ENCODE measurements at regions not wholly inside any gene's neighbourhood (a gene's known extent, or its start where the extent isn't known, plus 50 kb on each side); places are given as distances from the start of the nearest gene placed in this dataset.
"Not testable (repeated sequence)": the region's sequence is repeated elsewhere in the genome, so short reads cannot be mapped to it uniquely, and the experiment has no call there.

DNA sequence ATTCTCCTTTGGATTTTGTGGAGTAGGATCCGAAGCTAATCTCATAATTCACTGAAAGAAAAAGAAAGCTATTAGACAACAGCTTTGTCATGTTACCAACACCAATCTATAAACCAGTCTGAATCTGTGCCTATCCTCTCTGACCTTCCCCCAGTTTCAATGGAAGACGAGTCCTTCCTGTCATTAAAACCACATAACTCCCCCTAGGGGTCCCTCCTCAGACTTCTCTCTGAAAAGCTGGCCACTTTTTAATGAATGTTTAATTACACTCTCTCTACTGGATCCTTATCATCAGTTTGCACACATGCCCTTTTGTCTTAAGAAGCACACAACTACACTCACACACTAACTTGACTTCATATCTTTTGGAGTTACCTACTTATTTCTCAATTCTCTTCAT lies 98.0 kb upstream of the TSLP start:
- TF ChIP-seq, protein P1, sequence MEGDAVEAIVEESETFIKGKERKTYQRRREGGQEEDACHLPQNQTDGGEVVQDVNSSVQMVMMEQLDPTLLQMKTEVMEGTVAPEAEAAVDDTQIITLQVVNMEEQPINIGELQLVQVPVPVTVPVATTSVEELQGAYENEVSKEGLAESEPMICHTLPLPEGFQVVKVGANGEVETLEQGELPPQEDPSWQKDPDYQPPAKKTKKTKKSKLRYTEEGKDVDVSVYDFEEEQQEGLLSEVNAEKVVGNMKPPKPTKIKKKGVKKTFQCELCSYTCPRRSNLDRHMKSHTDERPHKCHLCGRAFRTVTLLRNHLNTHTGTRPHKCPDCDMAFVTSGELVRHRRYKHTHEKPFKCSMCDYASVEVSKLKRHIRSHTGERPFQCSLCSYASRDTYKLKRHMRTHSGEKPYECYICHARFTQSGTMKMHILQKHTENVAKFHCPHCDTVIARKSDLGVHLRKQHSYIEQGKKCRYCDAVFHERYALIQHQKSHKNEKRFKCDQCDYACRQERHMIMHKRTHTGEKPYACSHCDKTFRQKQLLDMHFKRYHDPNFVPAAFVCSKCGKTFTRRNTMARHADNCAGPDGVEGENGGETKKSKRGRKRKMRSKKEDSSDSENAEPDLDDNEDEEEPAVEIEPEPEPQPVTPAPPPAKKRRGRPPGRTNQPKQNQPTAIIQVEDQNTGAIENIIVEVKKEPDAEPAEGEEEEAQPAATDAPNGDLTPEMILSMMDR (IDR thresholded peaks at IDR 0.05) = no peak
- Histone ChIP-seq H3K27ac (no peak overlapping the region), H3K27me3 (no peaks in the 10 kb centered on the region), H3K4me1 (no peaks in the 10 kb centered on the region), H3K9me3 (peaks cover 0 to 4% (median 0%) of the 10 kb centered on the region in 11 donors), H3K36me3 (no peaks in the 10 kb centered on the region), H3K4me3 (no peak overlapping the region)
- ATAC-seq (no peak), DNase-seq (no peak)
- 52 to 60% methylated on average over 2 of the region's 2 CpGs for WGBS, 2 donors
- intact Hi-C loops (cut with DNase I) = loop anchor here in 1 of 10 donors (5.0 kb wide), 1 partner anchor 994 kb away; no protein-coding TSS in a partner anchor

DNA sequence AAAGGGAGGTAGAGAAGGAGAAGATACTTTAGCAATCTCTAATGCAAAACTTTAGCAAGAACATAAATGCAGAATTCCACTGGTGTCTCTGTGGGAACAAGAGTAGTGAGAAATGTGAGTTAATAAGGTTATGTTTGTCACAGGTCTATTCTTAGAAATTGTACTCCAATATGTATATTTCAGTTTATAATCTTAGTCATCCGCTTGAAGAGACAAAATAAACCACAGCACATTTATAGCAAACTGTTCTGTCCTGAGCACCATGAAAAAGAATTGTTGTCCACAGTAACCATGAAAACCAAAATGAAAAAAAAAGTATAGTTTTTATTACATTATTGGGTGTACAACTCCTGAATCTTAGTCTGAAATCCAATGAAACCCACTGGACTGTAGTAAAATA lies 93.6 kb upstream of the TSLP start:
- Histone ChIP-seq H3K27me3 (no peaks in the 10 kb centered on the region), H3K36me3 (no peaks in the 10 kb centered on the region), H3K9me3 (peaks cover 0 to 11% (median 0%) of the 10 kb centered on the region in 11 donors), H3K4me3 (no peak overlapping the region), H3K4me1 (no peaks in the 10 kb centered on the region), H3K27ac (no peak overlapping the region)
- no peak for DNase-seq
- TF ChIP-seq, protein P1 (IDR thresholded peaks at IDR 0.05) = no peak
- no peak for ATAC-seq
- 76 to 94% methylated on average over 1 of the region's 1 CpG for WGBS, 2 donors
- intact Hi-C loops (cut with DNase I) = no loop called here

DNA sequence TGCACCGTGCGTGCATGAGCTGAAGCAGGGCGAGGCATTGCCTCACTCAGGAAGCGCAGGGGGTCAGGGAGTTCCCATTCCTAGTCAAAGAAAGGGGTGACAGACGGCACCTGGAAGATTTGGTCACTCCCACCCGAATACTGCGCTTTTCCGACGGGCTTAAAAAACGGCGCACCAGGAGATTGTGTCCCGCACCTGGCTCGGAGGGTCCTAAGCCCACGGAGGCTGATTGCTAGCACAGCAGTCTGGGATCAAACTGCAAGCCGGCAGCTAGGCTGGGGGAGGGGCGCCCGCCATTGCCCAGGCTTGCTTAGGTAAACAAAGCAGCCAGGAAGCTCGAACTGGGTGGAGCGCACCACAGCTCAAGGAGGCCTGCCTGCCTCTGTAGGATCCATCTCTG lies 85.6 kb upstream of the TSLP start:
- H3K4me1 ChIP-seq; H3K27me3 ChIP-seq; ATAC-seq; H3K27ac ChIP-seq; intact Hi-C loops (cut with DNase I); DNase-seq; H3K4me3 ChIP-seq; H3K36me3 ChIP-seq: not testable (repeated sequence)
- H3K9me3 ChIP-seq = peaks cover 0 to 13% (median 0%) of the 10 kb centered on the region in 11 donors
- WGBS, 2 donors = 74 to 82% methylated on average over 19 of the region's 19 CpGs

DNA sequence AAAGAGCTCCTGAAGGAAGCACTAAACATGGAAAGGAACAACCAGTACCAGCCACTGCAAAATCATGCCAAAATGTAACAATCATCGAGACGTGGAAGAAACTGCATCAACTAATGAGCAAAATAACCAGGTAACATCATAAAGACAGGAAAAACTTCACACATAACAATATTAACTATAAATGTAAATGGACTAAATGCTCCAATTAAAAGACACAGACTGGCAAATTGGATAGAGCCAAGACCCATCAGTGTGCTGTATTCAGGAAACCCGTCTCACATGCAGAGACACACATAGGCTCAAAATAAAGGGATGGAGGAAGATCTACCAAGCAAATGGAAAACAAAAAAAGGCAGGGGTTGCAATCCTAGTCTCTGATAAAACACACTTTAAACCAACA lies 83.9 kb upstream of the TSLP start:
- ATAC-seq; H3K4me1 ChIP-seq; DNase-seq; H3K4me3 ChIP-seq; H3K27ac ChIP-seq; intact Hi-C loops (cut with DNase I); H3K36me3 ChIP-seq; H3K27me3 ChIP-seq: not testable (repeated sequence)
- 81 to 86% methylated on average over 3 of the region's 3 CpGs for WGBS, 2 donors
- peaks cover 0 to 24% (median 2%) of the 10 kb centered on the region in 11 donors for H3K9me3 ChIP-seq

DNA sequence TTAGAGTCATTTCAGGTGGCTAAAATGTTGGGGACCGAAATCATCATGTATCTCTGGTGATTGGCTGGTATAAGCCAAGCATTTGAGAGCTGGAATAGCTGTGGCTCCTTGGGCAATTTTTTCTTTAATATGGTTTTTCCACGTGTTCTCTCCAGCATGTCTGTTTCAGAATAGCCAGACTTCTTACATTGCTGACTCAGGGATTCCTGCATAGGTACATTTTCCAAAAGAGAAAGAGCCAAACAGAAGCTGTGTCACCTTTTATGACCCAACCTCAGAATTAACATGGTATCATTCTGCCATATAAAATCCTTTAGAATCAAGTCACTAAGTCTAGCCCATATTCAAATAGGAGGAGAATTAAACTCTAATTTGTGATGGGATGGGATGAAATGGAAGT lies 74.8 kb upstream of the TSLP start:
- ATAC-seq = no peak
- TF ChIP-seq, protein P1 (IDR thresholded peaks at IDR 0.05) = no peak
- Histone ChIP-seq H3K27ac (no peak overlapping the region), H3K4me1 (no peaks in the 10 kb centered on the region), H3K4me3 (no peak overlapping the region), H3K36me3 (no peaks in the 10 kb centered on the region), H3K27me3 (no peaks in the 10 kb centered on the region), H3K9me3 (peaks cover 0 to 20% (median 0%) of the 10 kb centered on the region in 11 donors)
- intact Hi-C loops (cut with DNase I) = no loop called here
- DNase-seq = no peak
- WGBS, 2 donors = 50 to 59% methylated on average over 2 of the region's 2 CpGs
